ENCODE measurements at regions not wholly inside any gene's neighbourhood (a gene's known extent, or its start where the extent isn't known, plus 50 kb on each side); places are given as distances from the start of the nearest gene placed in this dataset.

DNA sequence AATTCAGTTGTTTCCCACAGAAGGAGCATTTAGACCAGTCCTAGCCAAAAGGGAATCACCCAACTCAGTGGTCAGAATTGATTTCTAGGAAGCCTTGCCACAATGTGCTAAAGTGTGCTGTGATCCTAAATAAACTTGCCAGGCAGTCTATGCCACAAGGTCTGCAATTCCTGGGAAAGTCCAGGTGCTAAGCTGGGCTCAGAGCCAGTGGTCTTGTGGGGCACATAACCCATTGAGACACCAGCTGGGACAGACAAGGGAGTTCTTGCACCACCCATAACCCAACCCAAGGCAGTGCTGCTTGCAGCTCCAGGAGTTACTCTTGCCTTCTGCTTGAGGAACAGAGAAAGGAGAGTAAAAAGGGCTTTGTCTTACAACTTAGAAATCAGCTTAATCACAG is 489.5 kb upstream of the SPRY2 start (continued):
- TF ChIP-seq TARDBP (IDR thresholded peaks at IDR 0.05; ENCODE audit: borderline replicate concordance), result no peak
- no peak for TF ChIP-seq KDM1A (IDR thresholded peaks at IDR 0.05; ENCODE audit: borderline replicate concordance)
- TF ChIP-seq FOS (IDR thresholded peaks at IDR 0.05; ENCODE audit: borderline replicate concordance, extremely low read depth, insufficient read length), result no peak
- TF ChIP-seq MEF2B (IDR thresholded peaks at IDR 0.05; ENCODE audit: partially characterized antibody, poor library complexity, severe bottlenecking), result no peak

GRCh38 chr13:80828759-80829158 is 487.8 kb upstream of the SPRY2 start:
- Histone ChIP-seq H3K4me2 (ENCODE audit: control insufficient read depth, insufficient read depth) (no peak overlapping the region), H3K4me3 (no peak overlapping the region), H3K27ac (ENCODE audit: control insufficient read depth, insufficient read depth) (no peak overlapping the region), H2AFZ (ENCODE audit: control insufficient read depth, low read depth, low read length) (no peak overlapping the region), H3K36me3 (ENCODE audit: control insufficient read depth in 2 of 2, insufficient read depth in 2 of 2, low read length in 1 of 2) (no peaks in the 10 kb centered on the region), H3K4me1 (ENCODE audit: control insufficient read depth, insufficient read depth, low read length) (no peaks in the 10 kb centered on the region), H3K9me3 (replicated peaks; ENCODE audit: control insufficient read depth, insufficient read depth, low read length) (no peaks in the 10 kb centered on the region), H4K20me1 (ENCODE audit: control insufficient read depth, insufficient read depth) (no peaks in the 10 kb centered on the region), H3K79me2 (ENCODE audit: control insufficient read depth, insufficient read depth, low read length) (no peaks in the 10 kb centered on the region), H3K27me3 (replicated peaks in 1 of 2; ENCODE audit: control insufficient read depth in 2 of 2, insufficient read depth in 2 of 2, low read length in 1 of 2) (no peaks in the 10 kb centered on the region), H3K9ac (ENCODE audit: control insufficient read depth, insufficient read depth, low read length) (no peak overlapping the region)
- WGBS (ENCODE audit: insufficient coverage, insufficient replicate concordance, low lambda C conversion rate, missing lambda C conversion rate), result 40% methylated on average over 2 of the region's 2 CpGs
- BruUV-seq (replicated peaks), result no TSS peak
- intact Hi-C loops (cut with micrococcal nuclease; ENCODE audit: unreplicated experiment) (no loop called here), in situ Hi-C loops (cut with MboI) (no loop called here)
- POLR2A ChIA-PET, result no interaction called here
- no peak for FAIRE-seq
- no peak for DNase-seq (ENCODE audit: low read depth, low spot score)
- SMC1A ChIA-PET (ENCODE audit: uncharacterized antibody, unreplicated experiment), result interaction anchor here (1.1 kb wide), 2 partner anchors 9 to 24 kb away, joined by 3 read pairs; no protein-coding TSS in a partner anchor
- CTCF ChIA-PET, result no interaction called here
- RAD21 ChIA-PET (ENCODE audit: unreplicated experiment), result no interaction called here
- ATAC-seq, result no peak
- TF ChIP-seq ELK1 (IDR thresholded peaks at IDR 0.05; ENCODE audit: low read depth, low read length), result no peak
- no peak for TF ChIP-seq FOXK2 (IDR thresholded peaks at IDR 0.05)
- TF ChIP-seq RELA (IDR thresholded peaks at IDR 0.05; ENCODE audit: borderline replicate concordance, partially characterized antibody), result no peak
- no peak for TF ChIP-seq BCLAF1 (IDR thresholded peaks at IDR 0.05)
- no peak for TF ChIP-seq USF1 (IDR thresholded peaks at IDR 0.05; ENCODE audit: borderline replicate concordance, extremely low read length, insufficient read depth, low read depth, low read length)
- TF ChIP-seq ZNF384 (IDR thresholded peaks at IDR 0.05; ENCODE audit: borderline replicate concordance, low read depth, low read length), result no peak
- no peak for TF ChIP-seq NR2F1 (conservative IDR thresholded peaks at IDR 0.05)
- no peak for TF ChIP-seq ZNF622 (IDR thresholded peaks at IDR 0.05)
- TF ChIP-seq KDM1A (IDR thresholded peaks at IDR 0.05; ENCODE audit: borderline replicate concordance), result no peak
- TF ChIP-seq HCFC1 (IDR thresholded peaks at IDR 0.05; ENCODE audit: low read length), result no peak
- no peak for TF ChIP-seq KAT2A (conservative IDR thresholded peaks at IDR 0.05; ENCODE audit: control insufficient read depth, low read depth, low read length)
- TF ChIP-seq JUND (IDR thresholded peaks at IDR 0.05; ENCODE audit: low read depth, low read length), result no peak
- no peak for TF ChIP-seq SMAD1 (IDR thresholded peaks at IDR 0.05; ENCODE audit: low read depth, partially characterized antibody)

Data from GM12878 (cell line).